Pancreas (tissue), 10 donors: ENCODE measurements at regions not wholly inside any gene's neighbourhood (a gene's known extent, or its start where the extent isn't known, plus 50 kb on each side); places are given as distances from the start of the nearest gene placed in this dataset.
A peak's percentile ranks its signal among the peaks of the same experiment; 100 is the strongest.

Source experiments
- ATAC-seq, 4 donors: fragments of 200-7000 bp; cut with Tn5 transposase; one replicate each; pipeline versions ENCODE4 v1.8.0 to v1.9.1; 2020; ENCODE audit warnings: mild to moderate bottlenecking in 4 of 4, moderate library complexity in 4 of 4
- DNase-seq, 6 donors: peaks; one replicate each; pipeline ENCODE4 v3.0.0-alpha.2; 2020
- FAIRE-seq: peaks from 2 replicates; lab custom pipeline; 2012; peaks lifted over from hg19 to GRCh38; lab: Jason Lieb, UNC
- H3K27ac ChIP-seq, 4 donors: fragments of 200-600 bp; sonication (generic); 1 replicate in 3 of 4; 2 replicates in 1 of 4; pipeline versions ENCODE4 v1.5.0 to v1.8.0; 2020
- H3K27me3 ChIP-seq, 4 donors: fragments of 200-600 bp; one replicate each; pipeline ENCODE4 v1.8.0; 2021
- H3K36me3 ChIP-seq, 3 donors: fragments of 200-600 bp; sonication (generic) in 1 of 3; one replicate each; pipeline versions ENCODE4 v1.5.0 to v1.8.0; 2020 to 2021
- H3K4me1 ChIP-seq, 3 donors: fragments of 200-600 bp; one replicate each; pipeline ENCODE4 v1.8.0; 2021
- H3K4me3 ChIP-seq, 4 donors: fragments of 200-600 bp; sonication (generic) in 2 of 4; one replicate each; pipeline versions ENCODE4 v1.5.0 to v1.8.0; 2020 to 2021
- H3K9me3 ChIP-seq, 4 donors: fragments of 200-600 bp; one replicate each; pipeline ENCODE4 v1.8.0; 2021
- CTCF ChIP-seq, 4 donors: fragments of 200-600 bp; sonication (generic) in 3 of 4; IDR thresholded peaks; one replicate each; pipeline versions ENCODE4 v1.5.0 to v1.8.0; 2021; ENCODE audit warnings: antibody characterized with exemption in 4 of 4
- WGBS, 2 donors: extraction: QIAGEN DNeasy Blood & Tissue Kit; methylation state at CpG; one replicate each; pipeline ENCODE4 v1.1.7; 2013; 5-methylcytosine and 5-hydroxymethylcytosine counted together
- intact Hi-C, 3 donors: fragments of 100-400 bp; cut with DNase I; formaldehyde crosslinking; loops; one replicate each; pipeline versions ENCODE4 v1.11.1 to v1.14.2; 2022
- donor health status: healthy with polysubstance abuse.
- donor health status: DM: no; HTN: no; CAD: no; lungs with moderate emphysema.
- donor health status: DM: no; HTN: no; CAD: no.
- donor health status: control.
- donor health status: control.
- donor health status: Bipolar disorder and iron deficiency.
- donor health status: DM: yes; HTN: yes; CAD: no.
- donor health status: DM: no; HTN: no; CAD: no.
- donor health status: DM: no; HTN: no; CAD: no.
- donor health status: DM: yes; HTN: yes; CAD: no.

DNA sequence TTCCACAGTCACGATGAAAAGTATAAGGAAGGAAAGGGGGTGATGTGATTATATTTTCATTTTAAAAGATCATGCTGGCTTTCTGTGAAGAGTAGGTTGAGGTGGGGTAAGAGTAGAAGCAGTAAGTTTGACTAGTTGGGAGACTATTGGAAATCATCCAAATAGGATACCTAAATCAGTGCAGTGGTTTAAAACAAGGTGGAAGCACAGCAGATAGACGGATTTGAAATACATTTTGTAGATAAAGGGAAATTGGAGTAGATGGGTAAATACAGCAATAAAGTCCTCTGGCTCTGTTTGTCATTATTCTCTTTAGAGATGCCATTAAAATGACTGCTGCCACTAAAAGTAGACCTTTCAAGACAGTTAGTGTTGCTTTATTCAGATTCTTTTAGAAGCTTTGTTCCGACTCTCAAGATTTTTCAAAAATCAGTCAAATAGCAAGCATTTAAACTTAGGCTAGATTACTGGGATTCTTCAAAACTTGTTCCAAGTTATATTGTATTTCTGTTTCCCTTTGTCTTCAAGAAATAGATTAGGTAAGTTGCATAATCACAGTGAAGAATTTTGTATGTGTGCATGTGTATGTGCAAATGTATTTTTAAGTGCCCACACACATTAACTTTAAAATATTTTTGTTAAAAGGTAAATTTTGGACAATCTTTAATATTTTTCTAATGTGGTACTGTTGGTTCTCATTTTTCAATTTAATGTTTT lies 61.7 kb upstream of the DTNA start:
- intact Hi-C loops, result no loop called here
- DNase-seq (no peak), FAIRE-seq (peak; percentile 41), ATAC-seq (no peak)
- Histone ChIP-seq H3K27me3 (no peaks in the 10 kb centered on the region), H3K4me1 (peaks cover 11 to 20% (median 12%) of the 10 kb centered on the region in 3 donors), H3K36me3 (no peaks in the 10 kb centered on the region), H3K9me3 (no peaks in the 10 kb centered on the region), H3K27ac (no peak overlapping the region), H3K4me3 (no peak overlapping the region)
- no peak for TF ChIP-seq CTCF (IDR thresholded peaks at IDR 0.05)
- 64 to 65% methylated on average over 3 of the region's 3 CpGs for WGBS, 2 donors

DNA sequence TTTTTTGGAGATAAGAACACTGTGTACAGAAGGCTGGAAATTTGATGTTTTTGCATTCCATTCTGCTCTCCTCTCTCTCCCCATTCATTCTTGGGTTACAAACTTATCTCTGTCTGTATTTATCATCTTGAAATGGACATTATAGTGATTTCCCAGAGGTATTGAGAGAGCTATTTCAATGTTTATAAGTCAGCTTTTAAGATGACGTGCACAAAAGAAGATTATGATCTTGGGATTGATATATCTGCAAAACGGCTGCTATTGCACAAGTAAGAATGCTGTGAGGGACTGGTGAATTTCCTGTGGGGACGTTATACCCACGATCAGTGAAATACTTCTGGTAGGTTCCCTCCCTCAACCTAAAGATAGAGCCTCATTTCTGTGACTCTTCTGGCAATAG lies 61.0 kb upstream of the DTNA start:
- 15 to 24% methylated on average over 4 of the region's 4 CpGs for WGBS, 2 donors
- H3K4me1 ChIP-seq, result peaks cover 11 to 20% (median 12%) of the 10 kb centered on the region in 3 donors
- FAIRE-seq (no peak), ATAC-seq (no peak), DNase-seq (no peak)
- no peaks in the 10 kb centered on the region for H3K27me3 ChIP-seq
- no peak overlapping the region for H3K4me3 ChIP-seq
- intact Hi-C loops, result no loop called here
- TF ChIP-seq CTCF (IDR thresholded peaks at IDR 0.05), result no peak
- H3K9me3 ChIP-seq, result no peaks in the 10 kb centered on the region
- no peaks in the 10 kb centered on the region for H3K36me3 ChIP-seq
- H3K27ac ChIP-seq, result no peak overlapping the region

DNA sequence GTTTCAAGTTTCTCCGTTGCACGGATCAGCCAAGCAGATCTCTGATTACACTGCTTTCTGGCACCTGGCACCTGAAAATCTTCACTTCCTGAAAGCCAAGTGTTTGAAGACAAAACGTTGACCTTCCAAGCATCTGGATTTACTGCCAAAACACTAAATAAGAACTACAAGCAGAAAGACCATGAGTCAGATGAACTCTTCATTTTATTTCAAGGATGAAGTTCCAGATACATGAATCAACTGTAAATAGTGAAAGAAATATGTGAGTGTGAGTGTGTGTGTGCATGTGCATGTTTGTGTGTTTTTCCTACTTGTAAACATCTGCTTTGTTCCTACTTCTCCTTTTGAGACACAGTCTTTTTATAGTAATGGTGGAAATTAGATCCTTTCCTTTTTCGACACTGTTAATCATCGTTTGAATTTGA lies 60.0 kb upstream of the DTNA start:
- Histone ChIP-seq H3K27ac (no peak overlapping the region), H3K9me3 (no peaks in the 10 kb centered on the region), H3K4me1 (peaks cover 11 to 20% (median 12%) of the 10 kb centered on the region in 3 donors), H3K4me3 (no peak overlapping the region), H3K27me3 (no peaks in the 10 kb centered on the region), H3K36me3 (no peaks in the 10 kb centered on the region)
- FAIRE-seq (no peak), DNase-seq (no peak), ATAC-seq (peak in 3 of 4 donors; percentile 51 to 69 (median 66))
- no peak for TF ChIP-seq CTCF (IDR thresholded peaks at IDR 0.05)
- intact Hi-C loops, result no loop called here
- WGBS, 2 donors, result 34 to 35% methylated on average over 5 of the region's 5 CpGs

DNA sequence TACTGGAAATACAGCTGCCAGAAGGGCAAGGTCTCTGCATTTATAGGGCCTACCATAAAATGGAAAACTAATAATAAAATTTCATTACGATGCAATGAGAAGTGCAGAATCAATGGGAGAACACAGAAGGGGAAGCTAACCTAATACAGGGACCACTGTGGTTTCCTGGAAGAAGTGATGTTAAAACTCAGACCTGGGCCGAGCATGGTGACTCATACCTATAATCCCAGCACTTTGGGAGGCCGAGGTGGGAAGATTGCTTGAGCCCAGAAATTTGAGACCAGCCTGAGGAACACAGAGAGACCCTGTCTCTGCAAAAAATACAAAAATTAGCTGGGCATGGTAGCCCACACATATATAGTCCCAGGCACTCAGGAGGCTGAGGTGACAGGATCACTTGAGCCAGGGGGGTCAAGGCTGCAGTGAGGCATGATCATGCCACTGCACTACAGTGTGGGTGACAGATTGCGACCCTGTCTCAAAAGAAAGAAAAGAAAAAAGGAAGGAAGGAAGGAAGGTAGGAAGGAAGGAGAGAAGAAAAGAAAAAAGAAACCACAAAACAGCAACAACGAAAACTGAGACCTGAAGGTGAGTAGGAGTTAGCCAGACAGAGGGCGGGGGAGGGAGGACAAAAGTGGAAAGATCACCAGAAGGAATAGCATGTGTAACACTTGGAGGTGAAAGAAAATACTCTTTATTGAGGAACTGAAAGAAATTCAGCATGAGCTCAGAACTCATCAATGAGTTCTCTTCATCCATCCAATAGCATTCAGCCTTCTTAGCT lies 58.3 kb upstream of the DTNA start:
- FAIRE-seq (no peak), ATAC-seq (no peak), DNase-seq (no peak)
- WGBS, 2 donors, result 91 to 93% methylated on average over 6 of the region's 6 CpGs
- TF ChIP-seq CTCF (IDR thresholded peaks at IDR 0.05), result no peak
- H3K9me3 ChIP-seq, result no peaks in the 10 kb centered on the region
- H3K4me1 ChIP-seq, result peaks cover 11 to 20% (median 12%) of the 10 kb centered on the region in 3 donors
- intact Hi-C loops, result no loop called here
- no peaks in the 10 kb centered on the region for H3K27me3 ChIP-seq
- H3K27ac ChIP-seq, result no peak overlapping the region
- H3K4me3 ChIP-seq, result no peak overlapping the region
- H3K36me3 ChIP-seq, result no peaks in the 10 kb centered on the region
